ENCODE measurements at regions not wholly inside any gene's neighbourhood (a gene's known extent, or its start where the extent isn't known, plus 50 kb on each side); places are given as distances from the start of the nearest gene placed in this dataset.

DNA sequence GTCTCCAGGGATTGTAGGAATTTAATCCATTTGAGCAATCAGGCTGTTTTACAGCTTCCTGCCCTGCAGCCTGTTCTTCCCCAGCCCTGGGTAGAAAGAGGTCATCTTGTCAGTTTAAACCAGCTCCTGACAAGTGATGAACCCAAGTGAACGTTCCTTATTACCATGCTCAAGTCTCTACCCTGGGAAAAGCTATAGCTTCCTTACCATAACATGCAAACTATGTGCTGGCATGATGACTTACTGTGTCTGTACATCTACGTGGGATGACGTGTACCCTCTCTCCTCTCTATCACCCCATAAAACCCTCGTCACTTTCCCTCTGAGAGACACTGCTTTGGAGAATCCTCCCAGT is 452.2 kb downstream of the XYLT1 start:
- DNase-seq (ENCODE audit: low read depth) = no peak
- H3K4me3 ChIP-seq (ENCODE audit: low read depth, low read length) = no peak overlapping the region
- TF ChIP-seq, protein P1, sequence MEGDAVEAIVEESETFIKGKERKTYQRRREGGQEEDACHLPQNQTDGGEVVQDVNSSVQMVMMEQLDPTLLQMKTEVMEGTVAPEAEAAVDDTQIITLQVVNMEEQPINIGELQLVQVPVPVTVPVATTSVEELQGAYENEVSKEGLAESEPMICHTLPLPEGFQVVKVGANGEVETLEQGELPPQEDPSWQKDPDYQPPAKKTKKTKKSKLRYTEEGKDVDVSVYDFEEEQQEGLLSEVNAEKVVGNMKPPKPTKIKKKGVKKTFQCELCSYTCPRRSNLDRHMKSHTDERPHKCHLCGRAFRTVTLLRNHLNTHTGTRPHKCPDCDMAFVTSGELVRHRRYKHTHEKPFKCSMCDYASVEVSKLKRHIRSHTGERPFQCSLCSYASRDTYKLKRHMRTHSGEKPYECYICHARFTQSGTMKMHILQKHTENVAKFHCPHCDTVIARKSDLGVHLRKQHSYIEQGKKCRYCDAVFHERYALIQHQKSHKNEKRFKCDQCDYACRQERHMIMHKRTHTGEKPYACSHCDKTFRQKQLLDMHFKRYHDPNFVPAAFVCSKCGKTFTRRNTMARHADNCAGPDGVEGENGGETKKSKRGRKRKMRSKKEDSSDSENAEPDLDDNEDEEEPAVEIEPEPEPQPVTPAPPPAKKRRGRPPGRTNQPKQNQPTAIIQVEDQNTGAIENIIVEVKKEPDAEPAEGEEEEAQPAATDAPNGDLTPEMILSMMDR (IDR thresholded peaks at IDR 0.05; ENCODE audit: insufficient read depth, low read depth, low read length, missing control alignments) = no peak

DNA sequence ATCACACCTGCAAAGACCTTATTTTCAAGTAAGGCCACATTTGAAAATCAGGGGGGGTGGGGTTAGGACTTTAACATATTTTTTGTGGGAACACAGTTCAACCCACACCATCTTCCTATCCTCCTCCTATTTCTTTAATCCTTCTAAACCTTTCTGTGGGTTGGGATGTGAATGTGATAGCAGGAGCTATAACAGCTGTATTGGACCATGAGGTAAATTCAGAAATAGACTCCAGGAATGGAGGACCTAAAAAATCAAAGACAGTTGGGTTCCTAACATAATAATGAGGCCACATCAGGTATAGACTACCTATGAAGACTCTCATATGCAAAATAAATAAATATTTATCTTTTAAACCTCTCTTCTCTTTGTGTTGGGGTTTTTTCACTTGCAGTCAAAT is 451.4 kb downstream of the XYLT1 start:
- TF ChIP-seq, protein P1 (IDR thresholded peaks at IDR 0.05; ENCODE audit: insufficient read depth, low read depth, low read length, missing control alignments) = no peak
- DNase-seq (ENCODE audit: low read depth) = no peak
- H3K4me3 ChIP-seq (ENCODE audit: low read depth, low read length) = no peak overlapping the region

DNA sequence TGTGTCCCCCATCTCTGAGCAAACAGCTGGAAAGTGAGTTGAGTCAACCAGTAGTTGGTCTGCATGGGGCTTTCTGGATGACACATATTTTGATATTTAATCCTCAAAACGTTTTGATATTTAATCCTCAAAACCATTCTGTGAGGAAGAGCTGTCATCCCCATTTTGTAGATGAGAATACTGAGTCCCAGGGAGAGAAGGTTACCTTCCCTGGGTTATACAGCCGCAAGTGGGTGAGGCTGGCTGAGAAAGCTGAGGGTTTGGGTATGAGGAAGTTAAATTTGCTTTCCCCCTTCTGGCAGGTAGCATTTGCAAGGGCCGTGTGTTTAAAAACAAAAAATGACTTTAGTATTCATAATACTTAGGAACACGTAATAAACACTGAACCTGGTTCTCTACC is 447.2 kb downstream of the XYLT1 start:
- no peak for DNase-seq (ENCODE audit: low read depth)
- TF ChIP-seq, protein P1 (IDR thresholded peaks at IDR 0.05; ENCODE audit: insufficient read depth, low read depth, low read length, missing control alignments) = no peak
- H3K4me3 ChIP-seq (ENCODE audit: low read depth, low read length) = no peak overlapping the region

DNA sequence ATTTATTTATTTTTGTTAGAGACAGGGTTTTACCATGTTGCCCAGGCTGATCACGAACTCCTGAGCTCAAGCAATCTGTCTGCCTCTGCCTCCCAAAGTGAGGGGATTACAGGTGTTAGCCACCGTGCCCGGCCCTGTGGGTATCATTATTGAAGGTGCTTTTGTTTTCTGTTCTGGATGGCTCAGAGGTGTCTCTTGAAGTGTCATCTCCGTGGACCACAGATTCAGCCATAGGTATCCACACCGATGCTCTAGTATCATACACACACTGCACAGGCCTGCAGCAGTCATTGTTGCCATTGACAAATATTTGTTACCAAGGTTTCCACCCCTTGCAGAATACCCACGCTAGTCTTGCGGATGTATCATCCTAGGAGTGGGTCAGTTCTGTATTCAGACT is 446.2 kb downstream of the XYLT1 start:
- H3K4me3 ChIP-seq (ENCODE audit: low read depth, low read length) = no peak overlapping the region
- TF ChIP-seq, protein P1 (IDR thresholded peaks at IDR 0.05; ENCODE audit: insufficient read depth, low read depth, low read length, missing control alignments) = no peak
- no peak for DNase-seq (ENCODE audit: low read depth)

DNA sequence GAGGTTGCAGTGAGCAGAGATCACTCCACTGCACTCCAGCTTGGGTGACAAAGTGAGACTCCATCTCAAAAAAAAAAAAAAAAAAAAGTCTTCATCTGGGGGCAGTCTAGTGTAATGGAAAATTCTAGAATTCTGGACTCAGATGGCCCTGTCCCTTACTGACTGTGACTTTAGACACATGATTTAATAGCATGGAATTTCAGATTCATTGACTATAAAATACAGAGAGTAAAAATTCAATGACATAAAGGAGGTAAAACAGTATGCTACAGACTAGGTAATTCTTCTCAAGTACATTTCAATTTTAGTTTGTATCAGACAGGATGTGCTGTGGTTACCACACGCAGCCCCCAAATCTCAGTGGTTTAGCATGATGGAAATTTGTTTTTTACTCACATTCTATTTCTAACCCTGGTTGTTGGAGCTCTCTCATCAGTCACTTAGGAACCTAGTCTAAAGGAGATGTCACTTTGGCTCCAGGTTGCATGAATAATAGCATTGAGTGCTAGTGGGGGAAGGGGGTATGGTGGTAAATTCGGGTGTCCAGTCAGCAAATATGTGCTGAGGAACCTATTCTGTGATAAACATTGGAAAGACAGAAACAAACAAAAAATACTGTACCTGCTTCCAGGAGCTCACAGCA is 444.0 kb downstream of the XYLT1 start:
- peak overlapping the region; percentile 16 for H3K4me3 ChIP-seq (ENCODE audit: low read depth, low read length)
- peak; percentile 88 for DNase-seq (ENCODE audit: low read depth)
- TF ChIP-seq, protein P1 (IDR thresholded peaks at IDR 0.05; ENCODE audit: insufficient read depth, low read depth, low read length, missing control alignments) = no peak

DNA sequence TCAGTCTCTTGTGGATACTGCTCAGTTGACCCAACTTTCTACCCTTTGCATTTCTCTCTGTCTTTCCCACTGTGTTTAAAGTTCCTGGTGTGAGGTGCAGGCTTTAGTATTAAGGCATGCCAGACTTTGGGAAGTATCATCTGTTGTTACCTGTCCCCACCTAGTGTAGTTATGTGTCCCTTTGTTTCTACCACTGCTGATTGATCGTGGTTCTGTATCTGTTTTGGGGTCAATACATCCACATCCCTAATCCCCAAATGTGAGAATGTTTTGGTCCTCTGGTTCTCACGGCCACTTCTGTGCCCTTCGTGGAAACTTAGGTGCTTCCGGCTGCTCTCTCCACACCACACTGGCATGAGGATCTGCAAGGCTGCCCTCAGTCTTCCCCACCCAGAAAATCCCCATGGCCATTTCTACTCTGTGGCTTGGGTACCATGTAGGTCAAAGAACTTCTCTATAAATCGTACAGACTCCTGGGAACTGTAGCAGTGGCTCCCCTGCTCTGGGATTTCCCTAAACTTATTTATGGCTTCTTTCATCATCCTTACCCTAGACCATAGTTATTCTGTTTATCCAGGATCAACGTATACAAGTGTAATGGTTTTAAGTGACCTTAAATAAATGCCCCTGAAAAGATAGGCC is 443.2 kb downstream of the XYLT1 start:
- 0 out of 2 replicates have a peak overlapping the region, but pooled peaks have one; percentile 16 for H3K4me3 ChIP-seq (ENCODE audit: low read depth, low read length)
- TF ChIP-seq, protein P1 (IDR thresholded peaks at IDR 0.05; ENCODE audit: insufficient read depth, low read depth, low read length, missing control alignments) = no peak
- DNase-seq (ENCODE audit: low read depth) = peak; percentile 84

Measured in GM12865 (cell line).